MCF 10A (cell line): ENCODE measurements at regions not wholly inside any gene's neighbourhood (a gene's known extent, or its start where the extent isn't known, plus 50 kb on each side); places are given as distances from the start of the nearest gene placed in this dataset.

Source experiments
- BruUV-seq: library from RNA; stranded (reverse); fragments of 400-500 nt; replicated peaks from 2 replicates; lab custom pipeline; 2021; lab: Mats Ljungman, UMichigan
- CTCF ChIA-PET: fragments of 300-600 bp; sonication (Branson Sonifier 250); formaldehyde crosslinking; extraction: SDS; loops from one replicate; lab custom pipeline; 2021; ENCODE audit warnings: antibody characterized with exemption, inconsistent platforms; lab: Yijun Ruan, JAX
- POLR2A ChIA-PET: fragments of 300-600, 350-650 bp; sonication (Branson Sonifier 250); formaldehyde crosslinking; extraction: SDS; loops from one replicate; lab custom pipeline; 2020; ENCODE audit warnings: antibody characterized with exemption, inconsistent platforms; lab: Yijun Ruan, JAX
- DNase-seq: peaks from one replicate; pipeline ENCODE4 v3.0.0-alpha.2; 2018; ENCODE audit not compliant: unreplicated experiment
- H3K27ac Mint-ChIP-seq: one replicate; pipeline ENCODE4 v1.8.0; 2022; ENCODE audit warnings: mild to moderate bottlenecking, low read depth, mixed read lengths; ENCODE audit not compliant: unreplicated experiment
- H3K27me3 Mint-ChIP-seq: one replicate; pipeline ENCODE4 v1.8.0; 2022; ENCODE audit warnings: mixed read lengths; ENCODE audit not compliant: insufficient read depth, unreplicated experiment
- H3K36me3 Mint-ChIP-seq: one replicate; pipeline ENCODE4 v1.8.0; 2022; ENCODE audit warnings: mild to moderate bottlenecking, moderate library complexity, mixed read lengths; ENCODE audit not compliant: insufficient read depth, unreplicated experiment
- H3K4me1 Mint-ChIP-seq: one replicate; pipeline ENCODE4 v1.8.0; 2022; ENCODE audit warnings: mixed read lengths; ENCODE audit not compliant: insufficient read depth, unreplicated experiment
- H3K4me3 Mint-ChIP-seq: one replicate; pipeline ENCODE4 v1.8.0; 2022; ENCODE audit warnings: mild to moderate bottlenecking, moderate library complexity, mixed read lengths; ENCODE audit not compliant: unreplicated experiment
- H3K9me3 Mint-ChIP-seq: one replicate; pipeline ENCODE4 v1.8.0; 2022; ENCODE audit warnings: mixed read lengths; ENCODE audit not compliant: unreplicated experiment
- CTCF ChIP-seq: fragments of 200-600 bp; IDR thresholded peaks from one replicate; pipeline ENCODE4 v1.8.0; 2022; ENCODE audit warnings: antibody characterized with exemption, mild to moderate bottlenecking; ENCODE audit not compliant: unreplicated experiment
- intact Hi-C: fragments of 100-400 bp; cut with micrococcal nuclease; formaldehyde crosslinking; loops from 2 replicates; pipeline ENCODE4 v1.14.1; 2022

GRCh38 chr11:90453525-90453924 is 230.7 kb upstream of the CHORDC1 start:
- H3K27ac Mint-ChIP-seq: no peak overlapping the region
- ChIA-PET CTCF (interaction anchor here (0.6 to 3.1 kb wide), 4 partner anchors 9 to 203 kb away, joined by 3 to 16 read pairs (median 3); no protein-coding TSS in a partner anchor), POLR2A (no interaction called here)
- TF ChIP-seq CTCF: no peak
- no TSS peak for BruUV-seq
- H3K27me3 Mint-ChIP-seq: no peaks in the 10 kb centered on the region
- DNase-seq: no peak
- no peaks in the 10 kb centered on the region for H3K36me3 Mint-ChIP-seq
- peaks cover 12% of the 10 kb centered on the region for H3K4me1 Mint-ChIP-seq
- intact Hi-C loops: no loop called here
- no peaks in the 10 kb centered on the region for H3K9me3 Mint-ChIP-seq
- no peak overlapping the region for H3K4me3 Mint-ChIP-seq

GRCh38 chr11:90449606-90450005 is 226.8 kb upstream of the CHORDC1 start:
- Mint-ChIP-seq H3K4me3 (no peak overlapping the region), H3K9me3 (no peaks in the 10 kb centered on the region), H3K27me3 (no peaks in the 10 kb centered on the region), H3K4me1 (peaks cover 3% of the 10 kb centered on the region), H3K36me3 (no peaks in the 10 kb centered on the region), H3K27ac (no peak overlapping the region)
- ChIA-PET CTCF (no interaction called here), POLR2A (no interaction called here)
- no TSS peak for BruUV-seq
- no peak for TF ChIP-seq CTCF
- intact Hi-C loops: no loop called here
- no peak for DNase-seq

GRCh38 chr11:90448256-90448655 is 225.4 kb upstream of the CHORDC1 start:
- no peaks in the 10 kb centered on the region for H3K4me1 Mint-ChIP-seq
- no peak for TF ChIP-seq CTCF
- no peak overlapping the region for H3K4me3 Mint-ChIP-seq
- ChIA-PET CTCF (interaction anchor here (0.7 to 1.0 kb wide), 2 partner anchors 13 to 25 kb away, joined by 3 to 4 read pairs; no protein-coding TSS in a partner anchor), POLR2A (no interaction called here)
- no TSS peak for BruUV-seq
- no peak for DNase-seq
- no peaks in the 10 kb centered on the region for H3K36me3 Mint-ChIP-seq
- no peak overlapping the region for H3K27ac Mint-ChIP-seq
- no peaks in the 10 kb centered on the region for H3K27me3 Mint-ChIP-seq
- no peaks in the 10 kb centered on the region for H3K9me3 Mint-ChIP-seq
- intact Hi-C loops: no loop called here

- Mint-ChIP-seq H3K9me3 (no peaks in the 10 kb centered on the region), H3K27ac (no peak overlapping the region), H3K4me1 (no peaks in the 10 kb centered on the region), H3K36me3 (no peaks in the 10 kb centered on the region), H3K27me3 (no peaks in the 10 kb centered on the region), H3K4me3 (no peak overlapping the region)
- CTCF ChIA-PET: interaction anchor here (0.7 to 1.0 kb wide), 2 partner anchors 12 to 24 kb away, joined by 3 to 4 read pairs; no protein-coding TSS in a partner anchor
- DNase-seq: no peak
- no peak for TF ChIP-seq CTCF
- intact Hi-C loops: no loop called here
- no TSS peak for BruUV-seq
- POLR2A ChIA-PET: interaction anchor here (0.6 kb wide), 1 partner anchor 195 kb away, joined by 3 read pairs; no protein-coding TSS in a partner anchor
Measured at GRCh38 chr11:90447618-90448017, 224.8 kb upstream of the CHORDC1 start.
